ENCODE measurements at regions not wholly inside any gene's neighbourhood (a gene's known extent, or its start where the extent isn't known, plus 50 kb on each side); places are given as distances from the start of the nearest gene placed in this dataset.

DNA sequence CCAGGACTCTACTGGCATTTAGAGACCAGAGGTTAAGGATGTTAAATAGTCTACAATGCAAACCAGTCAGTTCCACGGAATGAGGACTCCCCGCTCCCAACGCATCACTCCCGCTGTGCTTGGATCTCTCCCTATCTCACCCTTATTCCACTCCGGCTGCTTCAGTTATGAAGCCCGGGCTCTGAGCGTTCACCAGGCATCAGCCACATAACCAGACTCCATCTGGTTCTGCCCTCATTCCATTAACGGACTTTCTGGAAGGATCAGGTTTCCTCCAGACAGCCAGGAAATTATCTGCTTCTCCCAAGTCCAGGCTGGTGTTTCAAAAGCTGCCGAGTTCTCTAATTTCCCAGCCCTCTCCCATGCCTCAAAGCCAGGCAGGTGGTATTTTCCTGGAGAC lies 499.3 kb downstream of the GLRX3 start:
- no peak for DNase-seq

DNA sequence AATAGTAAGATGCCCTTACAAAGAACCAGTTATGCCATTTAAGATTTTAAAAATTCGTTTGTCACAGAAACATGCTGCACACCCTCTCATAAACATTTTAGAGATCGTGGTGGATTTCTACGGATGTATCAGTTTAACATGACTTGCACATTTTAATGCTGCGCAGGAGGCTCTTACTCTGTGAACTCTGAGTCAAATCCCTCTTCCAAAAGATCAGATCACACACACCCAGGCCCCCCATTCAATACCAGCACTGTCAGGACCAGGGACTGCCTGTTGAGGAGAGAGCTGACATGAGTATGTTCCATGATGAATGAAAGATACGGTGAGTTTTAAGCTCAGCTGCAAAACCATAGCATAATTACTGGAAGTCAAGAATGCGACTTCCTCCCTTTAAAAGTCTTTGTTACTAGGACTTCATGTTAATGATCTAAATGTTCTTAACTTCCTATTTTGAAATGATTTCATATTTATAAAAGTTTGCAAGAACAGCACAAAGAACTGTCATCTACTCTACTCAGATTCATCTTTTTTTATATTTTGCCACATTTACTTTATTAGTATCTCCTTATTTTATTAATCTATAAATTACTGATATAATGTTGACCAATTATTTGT lies 500.2 kb downstream of the GLRX3 start:
- DNase-seq, result no peak

DNA sequence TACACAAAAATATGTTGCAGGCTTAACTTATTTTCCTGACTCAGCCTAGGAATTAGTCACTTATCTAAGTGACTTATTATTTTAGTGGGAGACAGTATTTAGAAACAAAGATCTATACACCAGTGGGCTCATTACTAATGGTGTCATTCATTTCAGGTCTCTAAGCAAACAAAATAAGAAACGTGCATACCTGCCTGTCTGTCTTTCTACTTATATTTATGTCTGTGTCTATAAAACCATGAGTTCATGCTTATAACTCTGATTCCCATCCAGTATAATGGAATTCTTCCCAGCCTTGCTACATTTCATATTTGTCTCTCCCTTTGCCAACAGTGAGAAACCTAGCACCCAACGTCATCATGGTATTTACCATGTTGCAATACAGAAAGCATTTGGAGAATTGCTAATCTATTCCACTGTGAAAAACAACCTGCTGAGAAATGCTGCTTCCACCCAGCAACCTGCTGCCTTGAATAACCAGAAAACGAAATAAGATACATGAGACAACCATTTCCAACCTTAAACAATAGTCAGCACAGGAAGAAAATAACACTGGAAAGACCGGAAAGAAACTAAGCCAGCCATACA lies 501.0 kb downstream of the GLRX3 start:
- DNase-seq, result no peak

DNA sequence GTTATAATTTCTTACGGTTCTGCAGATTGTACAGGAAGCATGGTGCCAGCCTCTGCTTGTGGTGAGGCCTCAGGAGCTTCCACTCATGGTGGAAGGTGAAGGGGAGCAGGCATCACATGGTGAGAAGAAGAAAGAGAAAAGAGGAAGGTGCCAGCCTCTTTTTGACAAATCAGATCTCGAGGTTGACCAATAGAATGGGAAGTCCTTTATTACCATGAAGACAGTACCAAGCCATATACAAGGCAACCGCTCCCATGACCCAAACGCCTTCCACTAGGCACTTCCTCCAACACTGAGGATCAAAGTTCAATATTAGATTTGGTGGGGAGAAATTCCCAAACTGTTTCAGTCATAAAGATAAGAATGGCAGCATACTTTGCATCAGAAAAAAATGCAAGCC lies 502.8 kb downstream of the GLRX3 start:
- no peak for DNase-seq

DNA sequence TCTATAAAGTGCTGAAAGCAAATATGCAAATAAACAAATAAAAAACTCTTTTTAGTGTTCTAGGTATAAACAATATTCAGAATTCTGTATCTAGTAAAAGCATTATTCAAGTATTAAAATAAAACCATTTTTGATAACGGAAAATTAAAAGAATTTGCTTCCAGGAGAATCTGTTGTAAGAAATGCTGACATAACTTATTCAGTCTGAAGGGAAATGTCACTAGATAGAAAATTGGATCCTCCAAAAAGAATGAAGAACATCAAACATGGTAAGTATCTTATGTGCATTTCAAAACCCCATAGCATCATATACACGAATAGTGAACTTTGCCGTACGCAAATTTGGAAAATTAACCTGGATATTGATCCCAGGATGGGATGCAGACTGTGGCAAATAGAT lies 506.7 kb downstream of the GLRX3 start:
- no peak for DNase-seq

DNA sequence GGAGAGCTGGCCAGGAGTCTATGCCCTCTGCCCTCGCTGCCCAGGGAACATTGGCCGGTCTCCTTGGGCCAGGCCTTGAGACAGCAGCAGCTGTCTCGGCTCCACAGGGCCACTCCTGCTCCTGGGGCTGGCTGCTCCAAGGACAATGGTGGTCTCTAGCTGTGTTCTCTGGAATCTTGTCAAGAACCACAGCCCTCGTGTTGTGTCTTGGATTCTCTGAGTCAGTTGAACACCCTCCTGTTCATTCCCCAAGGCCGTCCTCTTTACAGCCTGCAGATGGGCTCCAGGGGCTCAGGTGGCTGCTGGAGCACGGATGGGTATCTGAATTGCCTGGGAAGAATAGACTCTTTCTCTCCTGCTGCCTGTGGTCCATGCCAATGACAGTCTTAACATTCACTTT lies 511.1 kb downstream of the GLRX3 start:
- DNase-seq, result no peak

DNA sequence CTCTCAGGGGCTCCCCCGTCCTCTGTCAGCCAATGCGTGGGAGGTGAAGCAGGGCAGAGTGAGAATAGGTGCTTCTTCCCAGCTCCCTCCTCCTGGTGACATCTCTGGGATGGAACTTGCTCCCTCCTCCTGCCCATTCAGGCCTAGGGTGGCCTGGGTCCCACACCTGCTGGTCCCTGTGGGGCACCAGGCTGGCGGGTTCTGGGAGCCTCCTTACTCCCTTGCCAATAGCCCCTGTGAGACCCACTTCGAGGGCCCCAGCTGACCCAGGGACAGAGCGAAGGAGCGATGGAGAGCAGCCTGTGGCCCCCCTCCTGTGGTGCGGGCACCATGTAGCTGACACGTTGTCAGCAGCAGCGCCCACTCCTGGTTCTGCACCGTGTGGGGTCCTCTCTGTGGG lies 512.6 kb downstream of the GLRX3 start:
- DNase-seq, result no peak

DNA sequence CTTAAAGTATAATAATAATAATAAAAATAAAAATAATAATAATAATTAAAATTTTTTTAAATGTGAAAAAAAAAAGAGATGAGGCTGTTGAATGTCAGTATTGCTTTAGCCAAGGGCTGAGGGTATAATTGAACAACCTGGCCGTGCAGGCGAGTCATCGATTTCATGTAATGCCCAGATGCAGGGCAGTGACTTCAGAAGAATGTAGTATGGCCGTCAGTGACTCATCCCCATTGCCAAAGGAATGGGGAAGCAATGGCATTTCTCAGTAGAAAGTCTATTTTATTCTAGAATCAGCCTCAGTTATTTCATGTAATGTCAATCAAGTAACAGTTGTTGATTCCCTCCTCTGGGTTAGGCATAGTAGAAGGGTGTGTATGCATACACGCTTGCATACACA lies 516.4 kb downstream of the GLRX3 start:
- DNase-seq, result no peak

DNA sequence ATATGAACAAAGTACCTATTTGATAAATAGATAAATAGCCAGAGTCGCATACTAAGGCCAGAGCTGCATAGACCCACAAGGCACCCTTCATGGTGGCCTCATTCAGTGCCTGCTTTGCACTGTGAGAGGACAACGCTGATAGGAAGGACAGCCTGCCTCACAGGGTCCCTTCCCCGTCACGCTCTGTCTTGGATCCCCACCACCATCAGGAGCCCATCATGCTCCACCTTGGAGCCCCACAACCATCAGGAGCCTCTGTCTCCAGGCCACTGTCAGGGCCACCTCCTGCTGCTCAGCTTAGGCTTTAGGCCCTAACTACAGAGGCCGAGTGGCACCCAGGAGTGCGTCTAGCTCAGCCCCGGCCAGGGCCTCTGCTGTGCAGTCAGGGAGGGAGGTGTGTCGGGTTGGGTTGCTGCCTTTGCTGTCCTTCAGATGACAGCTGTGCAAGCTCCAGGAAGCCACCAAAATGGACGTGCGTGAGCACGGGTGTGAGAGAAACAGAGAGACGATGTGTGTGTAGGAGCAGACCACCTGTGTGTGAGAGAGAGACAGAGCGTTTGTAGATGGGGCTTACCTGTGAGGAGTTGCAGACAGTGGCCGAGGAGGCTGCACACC lies 516.9 kb downstream of the GLRX3 start:
- DNase-seq, result no peak

DNA sequence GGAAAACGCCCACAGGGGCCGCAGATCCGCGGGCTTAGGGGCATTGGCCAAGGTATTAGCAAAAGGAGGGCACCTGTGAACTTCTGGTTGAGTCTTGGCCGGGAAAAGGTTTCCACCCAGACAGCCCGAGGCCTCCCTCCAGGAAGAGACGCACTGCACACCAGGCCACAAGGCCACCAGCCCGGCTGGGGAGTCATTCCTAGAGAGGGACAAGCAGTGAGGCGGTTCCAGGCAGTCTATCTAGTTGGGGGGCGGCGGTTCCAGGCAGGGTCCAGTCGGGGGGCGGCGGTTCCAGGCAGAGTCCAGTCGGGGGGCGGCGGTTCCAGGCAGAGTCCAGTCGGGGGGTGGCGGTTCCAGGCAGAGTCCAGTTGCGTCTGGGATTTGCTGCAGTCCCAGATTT lies 518.5 kb downstream of the GLRX3 start:
- DNase-seq, result no peak

DNA sequence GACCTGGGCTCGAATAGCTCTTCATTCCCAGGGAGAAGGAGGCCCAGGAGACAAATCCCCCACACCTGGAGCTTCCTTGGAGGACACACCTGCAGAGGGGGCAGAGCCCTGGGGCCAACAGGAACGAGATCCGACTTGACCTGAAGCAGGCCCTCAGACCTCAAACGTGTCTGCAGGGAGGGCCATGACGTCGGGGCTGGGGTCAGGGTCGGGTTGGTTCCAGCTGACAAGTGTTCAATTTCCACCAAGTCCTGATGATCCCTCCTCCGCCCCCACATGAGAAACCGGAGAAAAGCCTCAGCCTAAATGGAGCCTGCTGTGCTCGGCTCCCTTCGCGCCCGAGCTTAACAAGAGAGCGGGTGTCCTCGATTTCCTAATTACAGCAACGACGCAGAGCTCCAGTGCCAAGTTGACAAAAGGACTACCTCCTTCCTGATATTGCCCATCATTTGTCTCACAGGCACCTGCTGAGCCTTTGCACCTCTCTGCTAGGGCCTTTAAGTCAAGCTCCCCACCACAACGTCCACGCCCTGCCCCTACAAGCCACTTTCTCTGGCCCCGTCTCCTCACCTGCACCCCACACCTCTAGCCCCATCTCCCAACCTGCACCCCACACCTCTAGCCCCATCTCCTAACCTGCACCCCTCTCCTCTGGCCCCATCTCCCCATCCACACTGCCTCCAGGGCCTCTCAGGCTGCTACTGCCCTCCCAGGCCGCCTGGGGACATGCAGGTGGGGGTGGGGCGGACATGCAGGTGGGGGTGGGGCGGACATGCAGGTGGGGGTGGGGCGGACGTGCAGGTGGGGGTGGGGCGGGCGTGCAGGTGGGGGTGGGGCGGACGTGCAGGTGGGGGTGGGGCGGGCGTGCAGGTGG lies 519.4 kb downstream of the GLRX3 start:
- DNase-seq, result no peak

DNA sequence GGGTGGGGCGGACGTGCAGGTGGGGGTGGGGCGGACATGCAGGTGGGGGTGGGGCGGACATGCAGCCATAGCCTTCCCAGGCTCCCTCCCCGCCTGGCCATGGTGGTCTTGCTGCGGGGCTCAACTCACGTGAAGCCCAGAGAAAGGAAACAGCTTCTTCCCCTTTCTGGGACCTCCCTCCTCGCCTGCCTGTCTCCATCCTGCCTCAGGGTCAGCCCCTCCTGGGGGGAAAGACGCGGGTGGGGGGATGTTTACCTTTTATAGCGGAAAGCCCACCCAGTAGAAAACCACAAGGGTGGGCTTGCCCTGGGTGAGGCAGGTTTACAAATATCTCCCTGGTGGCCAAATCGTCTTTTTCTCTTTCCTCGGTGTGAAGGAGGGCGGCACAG lies 520.0 kb downstream of the GLRX3 start:
- no peak for DNase-seq

DNA sequence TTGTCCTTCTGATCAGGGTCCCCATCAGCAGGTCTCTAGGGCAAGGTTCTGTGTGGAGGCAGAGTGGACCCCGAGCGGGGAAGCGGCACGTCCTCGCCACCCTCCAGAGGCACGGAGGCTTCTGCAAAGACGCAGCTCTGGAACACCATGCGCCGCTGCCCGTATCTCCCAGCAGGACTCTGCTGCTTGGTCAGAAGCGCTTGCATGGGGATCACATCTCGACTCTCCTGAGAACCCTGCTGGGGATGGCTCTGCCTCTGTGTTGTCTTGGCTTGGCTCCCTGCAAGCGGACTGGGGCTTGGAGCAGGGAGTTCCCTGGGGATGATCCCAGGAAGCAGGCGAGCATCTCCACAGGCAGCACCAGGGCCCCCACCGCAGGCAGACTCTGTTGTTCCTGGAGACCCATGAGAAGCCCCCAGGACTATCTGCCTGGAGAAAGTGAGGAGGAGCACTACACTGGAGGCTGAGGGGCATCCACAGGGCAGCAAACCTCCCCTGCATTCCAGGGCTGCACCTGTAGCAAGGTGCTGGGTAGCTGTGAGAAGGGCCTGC lies 520.5 kb downstream of the GLRX3 start:
- DNase-seq, result no peak

DNA sequence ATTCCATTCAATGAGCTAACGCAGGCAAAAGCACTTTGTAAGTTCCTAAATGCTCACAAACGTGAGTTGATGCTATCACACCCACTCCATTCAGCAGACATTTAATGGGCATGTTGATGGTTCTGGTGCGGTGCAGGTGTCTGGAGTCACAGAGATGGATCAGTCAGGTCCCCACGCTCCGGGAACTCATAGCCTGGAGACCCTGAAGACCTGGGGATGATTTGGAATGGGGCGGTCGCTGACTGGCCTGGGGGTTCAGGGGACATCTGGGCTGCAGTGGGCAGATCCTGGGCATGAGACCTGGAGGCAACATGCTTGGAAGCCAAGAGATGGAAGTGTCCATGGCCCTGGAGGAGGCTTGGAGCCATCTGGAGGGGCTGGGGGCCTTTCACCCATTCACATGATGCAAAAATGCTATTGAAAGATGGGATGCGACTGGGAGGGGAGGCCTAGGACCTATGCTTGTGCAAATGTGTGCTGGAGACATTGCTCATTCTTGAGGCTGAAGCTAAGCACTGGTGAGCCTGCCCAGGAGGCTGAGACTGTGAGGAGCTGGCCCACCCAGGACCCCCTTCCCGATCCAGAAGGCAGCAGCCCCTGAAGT lies 522.6 kb downstream of the GLRX3 start:
- no peak for DNase-seq

DNA sequence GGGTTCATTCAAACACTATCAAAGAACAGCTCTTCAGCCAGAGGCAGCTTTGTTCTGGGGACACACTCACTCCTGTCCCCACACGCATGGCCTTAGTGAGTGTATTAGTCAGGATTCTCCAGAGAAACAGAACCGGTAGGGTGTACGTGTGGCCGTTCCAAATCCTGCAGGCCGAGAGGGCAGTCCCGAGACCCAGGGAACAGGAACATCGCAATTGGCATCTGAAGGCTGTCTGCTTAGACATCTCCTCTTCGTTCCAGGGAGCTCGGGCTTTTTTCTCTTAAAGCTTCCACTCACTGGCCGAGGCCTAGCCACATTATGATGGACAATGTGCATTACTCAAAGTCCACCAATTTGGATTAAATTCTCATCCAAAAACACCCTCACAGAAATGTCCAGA lies 523.3 kb downstream of the GLRX3 start:
- DNase-seq, result no peak

DNA sequence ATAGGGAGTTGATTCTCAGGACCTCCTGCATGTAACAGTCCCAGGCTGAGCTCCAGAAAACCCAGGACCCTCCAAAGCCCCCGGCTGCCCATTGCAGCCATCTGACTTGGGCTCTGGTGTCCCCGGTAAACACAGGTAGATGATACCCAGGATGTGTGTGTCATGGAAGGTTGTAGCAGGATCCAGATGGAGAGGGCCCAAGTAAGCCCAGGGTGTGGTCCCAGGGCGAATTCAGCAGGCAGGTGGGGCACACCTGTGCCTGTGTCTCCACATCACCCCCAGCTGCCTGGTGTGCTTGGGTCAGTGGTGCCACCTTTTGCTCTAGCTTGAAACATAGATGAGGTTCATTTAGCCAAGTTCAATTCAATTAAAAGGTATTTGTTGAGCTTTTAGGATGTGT lies 524.1 kb downstream of the GLRX3 start:
- no peak for DNase-seq

DNA sequence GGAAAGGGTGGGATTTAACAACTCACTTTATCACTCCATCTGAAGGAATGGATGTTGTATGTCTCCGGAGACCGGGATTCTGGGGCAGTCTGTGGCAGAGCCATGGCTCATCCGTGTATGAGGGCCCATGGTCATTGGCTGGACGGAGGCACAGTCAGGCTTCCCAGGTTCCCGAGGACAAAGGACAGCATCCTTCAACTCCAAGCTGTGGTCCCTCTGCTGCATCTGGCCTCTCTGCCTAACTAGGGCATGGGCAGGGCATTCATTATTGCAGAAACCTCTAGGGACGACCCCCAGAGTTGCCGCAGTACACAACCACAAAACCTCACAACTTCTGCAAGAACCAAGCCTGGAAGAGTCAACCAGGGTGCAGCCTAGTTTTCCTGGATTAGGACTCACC lies 525.2 kb downstream of the GLRX3 start:
- DNase-seq, result no peak

DNA sequence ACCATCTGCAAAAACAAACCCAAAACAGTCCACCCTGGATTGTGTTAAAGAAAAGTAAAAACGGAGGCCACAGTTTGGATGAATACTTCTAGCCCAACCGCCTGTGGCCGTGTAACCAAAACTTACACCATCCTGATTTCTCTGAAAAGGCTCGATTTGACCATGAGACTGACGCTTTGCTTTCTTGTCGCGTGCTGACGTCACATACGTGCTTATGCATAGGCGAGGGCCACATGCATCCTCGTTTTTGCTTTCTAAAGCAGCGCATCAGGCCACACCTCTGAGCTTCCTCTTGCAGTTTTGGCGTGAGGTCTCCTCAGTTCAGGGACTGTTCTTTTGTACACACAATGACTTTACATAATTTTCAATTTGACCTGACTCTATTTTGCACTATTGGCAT lies 526.6 kb downstream of the GLRX3 start:
- DNase-seq, result no peak

DNA sequence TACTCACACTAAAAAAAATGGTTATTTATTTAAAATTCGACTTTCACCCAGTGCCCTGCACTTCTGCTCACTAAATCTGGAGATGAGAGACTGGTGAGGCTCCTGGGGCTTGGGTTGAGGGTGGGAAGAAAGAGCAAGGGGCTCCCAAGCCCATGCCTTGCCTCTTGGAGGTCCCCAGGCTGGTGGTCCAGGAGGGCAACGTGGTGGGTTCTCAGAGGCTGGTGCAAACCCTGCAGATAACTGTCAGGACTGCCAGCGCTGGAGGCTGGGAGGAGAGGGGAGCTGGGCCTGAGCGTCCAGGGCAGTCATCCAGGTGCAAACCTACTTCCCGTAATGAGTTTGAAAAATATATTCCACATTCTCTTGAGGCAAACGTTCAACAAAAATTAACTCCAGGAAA lies 528.3 kb downstream of the GLRX3 start:
- DNase-seq, result no peak

DNA sequence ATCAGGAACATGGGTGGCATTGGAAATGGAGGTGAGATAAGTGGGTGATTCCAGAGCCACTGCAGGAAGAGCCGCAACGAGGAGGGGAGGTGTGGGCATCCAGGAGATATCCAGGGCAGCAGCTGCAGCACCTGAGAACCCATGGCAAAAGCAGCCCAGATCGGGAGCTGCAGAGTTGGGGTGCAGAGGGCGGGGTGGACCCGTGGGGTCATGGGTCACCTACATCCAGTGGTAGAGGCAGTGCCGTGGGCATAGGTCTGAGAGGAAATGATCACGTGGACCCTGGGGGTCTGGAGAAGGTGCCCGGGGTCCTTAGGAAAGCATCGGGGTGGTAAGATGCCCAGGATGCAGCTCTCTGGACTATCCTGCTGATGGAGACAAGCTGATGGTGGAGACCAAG lies 530.0 kb downstream of the GLRX3 start:
- DNase-seq, result no peak

DNA sequence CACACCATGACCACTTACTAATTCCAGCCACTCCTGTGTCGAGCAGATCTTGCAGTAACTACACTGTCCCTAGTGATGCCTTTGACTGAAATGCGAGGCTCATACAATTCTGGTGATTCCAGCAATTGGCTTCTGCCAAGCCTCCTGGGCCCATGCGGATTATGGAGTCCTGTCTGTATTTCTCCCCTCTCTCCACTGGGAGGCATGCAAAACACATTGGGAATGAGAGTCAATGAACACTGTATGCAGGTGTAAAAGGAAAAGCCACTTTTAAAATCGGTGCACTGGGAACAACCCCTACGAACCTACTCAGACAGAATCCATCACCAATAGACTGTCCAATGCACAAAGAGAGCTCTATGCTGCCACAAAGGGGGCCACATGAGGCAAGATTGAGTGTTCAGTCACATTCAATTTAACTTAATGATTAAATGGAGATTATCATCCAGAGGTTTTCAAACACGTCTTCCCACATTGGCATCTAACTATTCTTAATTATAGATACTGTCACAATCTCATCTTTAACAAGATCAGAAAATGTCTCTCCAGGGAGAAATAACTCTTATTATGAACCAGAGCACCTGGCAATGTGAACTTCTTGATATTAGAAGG lies 550.6 kb downstream of the GLRX3 start:
- DNase-seq, result no peak

DNA sequence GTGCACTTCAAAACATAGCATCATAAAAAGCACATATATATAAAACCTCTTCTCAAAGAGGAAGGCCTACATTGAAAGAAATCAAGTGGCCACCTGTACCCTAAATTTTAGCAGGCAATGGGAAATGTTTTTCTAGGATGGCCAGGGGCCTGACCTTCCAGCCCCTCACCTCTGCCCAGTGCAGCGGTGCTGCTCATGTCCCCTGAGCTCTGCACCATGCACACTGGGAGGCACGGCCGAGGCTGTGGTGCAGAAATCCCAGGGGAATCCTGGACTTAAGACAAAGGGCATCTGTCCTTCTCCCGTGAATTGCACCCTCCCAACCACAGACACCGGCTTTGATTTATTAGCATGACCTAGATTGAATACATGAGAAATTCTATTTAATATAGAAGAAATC lies 551.4 kb downstream of the GLRX3 start:
- no peak for DNase-seq

All from activated CD4-positive, alpha-beta T cell treated with anti-CD3 and anti-CD28 coated beads for 1 hour (primary cell).